ENCODE measurements at regions not wholly inside any gene's neighbourhood (a gene's known extent, or its start where the extent isn't known, plus 50 kb on each side); places are given as distances from the start of the nearest gene placed in this dataset.
"Not testable (repeated sequence)": the region's sequence is repeated elsewhere in the genome, so short reads cannot be mapped to it uniquely, and the experiment has no call there.

- no peak for DNase-seq
These were observed 53.8 kb downstream of the COX7C start for GRCh38 chr5:86671536-86671935.

DNA sequence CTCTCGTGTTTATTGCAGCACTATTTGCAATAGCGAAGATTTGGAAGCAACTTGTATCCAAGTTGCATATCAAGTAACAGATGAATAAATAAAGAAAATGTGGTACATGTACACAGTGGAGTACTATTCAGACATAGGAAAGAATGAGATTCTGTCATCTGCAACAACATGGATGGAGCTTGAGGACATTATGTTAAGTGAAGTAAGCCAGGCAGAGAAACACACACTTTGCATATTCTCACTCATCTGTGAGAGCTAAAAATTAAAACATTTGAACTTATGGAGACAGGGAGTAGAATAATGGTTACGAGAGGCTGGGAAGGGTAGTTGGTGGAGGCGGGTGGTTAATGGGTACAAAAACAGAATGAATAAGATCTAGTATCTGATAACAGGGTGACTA lies 56.3 kb downstream of the COX7C start:
- no peak for DNase-seq

DNA sequence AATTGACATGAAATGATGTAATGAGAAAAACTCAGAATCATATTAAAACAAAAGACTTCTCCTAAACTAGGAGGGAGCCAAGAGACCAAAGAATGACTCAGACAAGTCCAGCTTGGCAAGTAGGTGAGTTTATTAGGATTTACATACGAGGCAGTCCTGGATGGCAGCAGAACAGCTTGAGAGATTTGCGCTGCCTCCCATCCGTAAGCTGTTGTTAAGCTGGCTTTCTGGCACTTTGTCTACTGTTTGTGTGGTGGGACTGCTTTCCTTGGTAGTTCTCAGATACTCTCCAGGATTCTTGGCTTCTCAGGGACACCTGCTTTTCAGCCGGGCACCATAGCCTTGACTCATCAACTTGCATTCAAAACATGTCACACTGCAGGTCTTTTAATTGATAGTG lies 57.6 kb downstream of the COX7C start:
- no peak for DNase-seq

DNA sequence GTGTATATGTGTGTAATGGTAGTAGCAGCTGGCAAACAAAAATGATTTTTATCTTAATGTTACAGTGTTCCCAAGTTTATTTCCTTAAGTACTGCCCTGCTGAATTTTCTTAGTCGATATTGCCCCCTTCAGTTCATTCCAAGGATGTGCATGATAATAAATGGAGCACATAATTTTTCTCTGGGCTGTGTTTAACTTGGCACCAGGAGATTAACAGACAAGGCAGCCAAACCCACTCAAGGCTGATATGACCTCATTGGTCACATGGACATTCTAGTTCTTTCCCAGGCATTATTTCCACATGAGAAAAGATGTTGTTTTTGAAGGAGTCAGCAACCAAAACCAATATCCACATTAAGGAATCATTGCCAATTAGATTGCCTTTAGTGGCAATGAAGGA lies 61.8 kb downstream of the COX7C start:
- peak; percentile 73 for DNase-seq

GRCh38 chr5:86679949-86680348 lies 62.2 kb downstream of the COX7C start:
- DNase-seq, result no peak

DNA sequence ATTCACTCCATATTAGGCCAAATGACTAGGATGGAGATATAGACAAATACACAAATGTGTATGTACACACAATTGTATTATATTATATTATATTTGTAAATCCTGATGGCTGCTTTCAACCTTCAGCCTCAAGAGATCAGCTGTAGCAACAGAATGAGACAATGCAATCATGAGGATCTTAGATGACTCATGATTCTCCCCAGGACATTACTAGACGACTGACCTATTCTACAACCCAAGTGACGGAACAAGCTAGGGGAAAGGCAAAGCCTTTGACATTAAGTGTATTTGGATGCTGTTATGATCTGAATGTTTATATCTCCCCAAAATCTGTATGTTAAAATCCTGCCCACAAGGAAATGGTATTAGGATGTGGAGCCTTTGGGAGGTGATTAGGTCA lies 66.5 kb downstream of the COX7C start:
- DNase-seq, result no peak

- no peak for DNase-seq
These were observed 68.3 kb downstream of the COX7C start for GRCh38 chr5:86686046-86686445.

DNA sequence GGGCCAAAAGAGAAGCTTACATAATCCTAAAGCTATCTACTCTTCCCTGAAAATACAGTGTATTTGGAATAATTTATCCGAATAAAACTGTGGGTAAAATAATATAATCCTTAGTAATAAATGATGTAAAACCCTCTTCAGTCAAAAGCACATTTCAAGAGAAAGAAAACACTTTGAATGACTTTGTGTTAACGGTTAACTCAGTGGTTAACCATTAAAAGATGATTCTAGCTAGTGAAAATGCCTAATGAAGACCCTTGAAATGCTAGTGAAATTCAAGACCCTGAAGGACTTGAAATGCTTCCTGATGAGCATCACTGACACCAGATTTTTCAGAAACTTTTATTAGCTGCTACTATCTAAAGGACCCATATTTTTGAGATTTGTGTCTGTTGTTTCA lies 70.7 kb downstream of the COX7C start:
- no peak for DNase-seq

DNA sequence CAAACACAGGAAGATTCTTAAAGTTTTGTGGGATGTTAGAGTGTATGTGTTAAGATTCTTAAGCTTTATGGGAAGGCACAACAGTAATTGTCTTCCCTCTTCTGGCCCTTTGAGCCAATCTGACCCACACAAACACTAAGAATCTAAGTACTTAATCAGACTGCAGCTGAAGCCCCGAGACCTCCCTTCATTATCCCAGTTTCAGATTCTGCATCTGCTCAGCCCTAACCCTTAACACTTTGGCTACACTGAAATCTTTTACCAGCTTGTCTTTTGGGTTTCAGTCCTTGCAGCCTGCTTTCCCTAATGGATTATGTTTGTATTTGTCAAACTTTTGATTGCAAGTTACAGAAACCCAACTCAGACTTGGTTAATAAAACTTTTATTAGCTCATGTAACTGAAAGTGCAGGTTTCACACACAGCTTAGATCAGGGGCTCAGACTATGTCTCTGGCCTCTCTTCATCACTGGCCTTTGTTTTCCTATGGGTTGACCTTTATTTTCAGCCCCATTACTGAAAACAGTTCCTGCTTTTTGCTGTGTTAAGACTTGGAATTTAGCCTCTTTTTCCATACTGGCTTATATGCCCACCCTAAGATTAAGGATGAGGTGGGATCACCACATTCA lies 71.5 kb downstream of the COX7C start:
- no peak for DNase-seq

DNA sequence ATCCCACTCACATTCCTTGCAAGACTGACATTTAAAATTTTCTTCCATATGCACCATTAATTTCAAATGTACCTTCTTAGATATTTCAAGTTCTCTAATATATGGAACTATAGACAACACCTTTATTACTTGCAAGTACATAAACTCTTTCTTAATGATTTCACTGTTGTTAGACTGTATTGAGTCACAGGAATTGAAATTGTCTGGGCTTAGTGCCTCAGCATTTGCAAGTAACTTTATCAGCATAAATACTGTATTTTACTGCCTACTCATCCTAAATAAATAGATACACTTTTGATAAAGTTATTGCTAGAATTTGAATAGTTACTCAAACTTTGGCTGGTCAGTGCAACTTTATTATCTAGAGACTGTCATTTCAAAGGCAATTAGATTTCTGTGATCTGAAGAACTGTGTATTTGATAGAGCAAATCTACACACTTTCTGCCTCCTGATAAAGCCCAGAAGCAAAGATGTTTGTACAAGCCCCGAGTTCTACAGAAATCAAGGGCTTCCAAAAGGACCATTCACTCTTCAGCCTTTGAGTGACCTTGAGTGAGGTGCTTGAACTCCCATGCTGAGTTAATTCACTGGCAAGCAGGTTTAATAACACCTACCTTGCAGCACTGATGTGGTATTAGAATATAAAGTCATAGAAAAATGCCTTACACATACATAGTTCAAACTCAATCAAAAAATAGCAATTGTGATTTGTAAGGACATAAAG lies 91.6 kb downstream of the COX7C start:
- no peak for DNase-seq

GRCh38 chr5:86716121-86716520 lies 98.4 kb downstream of the COX7C start:
- DNase-seq, result no peak

- DNase-seq, result not testable (repeated sequence)
These were observed 113.8 kb downstream of the COX7C start for GRCh38 chr5:86731319-86732117.

DNA sequence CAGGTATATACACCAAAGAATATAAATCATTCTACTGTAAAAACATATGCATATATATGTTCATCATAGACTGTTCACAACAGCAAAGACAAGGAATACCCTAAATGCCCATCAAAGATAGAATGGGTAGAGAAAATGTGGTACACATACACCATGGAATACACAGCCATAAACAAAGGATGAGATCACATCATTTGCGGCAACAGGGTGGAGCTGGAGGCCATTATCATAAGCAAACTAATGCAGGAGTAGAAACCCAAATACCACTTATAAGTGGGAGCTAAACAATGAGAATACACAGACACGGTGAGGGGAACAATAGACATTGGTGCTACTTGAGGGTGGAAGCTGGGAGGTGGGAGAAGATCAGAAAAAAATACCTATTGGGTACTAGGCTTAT lies 117.6 kb downstream of the COX7C start:
- no peak for DNase-seq

- DNase-seq, result no peak
These were observed 119.8 kb downstream of the COX7C start for GRCh38 chr5:86737579-86737978.

DNA sequence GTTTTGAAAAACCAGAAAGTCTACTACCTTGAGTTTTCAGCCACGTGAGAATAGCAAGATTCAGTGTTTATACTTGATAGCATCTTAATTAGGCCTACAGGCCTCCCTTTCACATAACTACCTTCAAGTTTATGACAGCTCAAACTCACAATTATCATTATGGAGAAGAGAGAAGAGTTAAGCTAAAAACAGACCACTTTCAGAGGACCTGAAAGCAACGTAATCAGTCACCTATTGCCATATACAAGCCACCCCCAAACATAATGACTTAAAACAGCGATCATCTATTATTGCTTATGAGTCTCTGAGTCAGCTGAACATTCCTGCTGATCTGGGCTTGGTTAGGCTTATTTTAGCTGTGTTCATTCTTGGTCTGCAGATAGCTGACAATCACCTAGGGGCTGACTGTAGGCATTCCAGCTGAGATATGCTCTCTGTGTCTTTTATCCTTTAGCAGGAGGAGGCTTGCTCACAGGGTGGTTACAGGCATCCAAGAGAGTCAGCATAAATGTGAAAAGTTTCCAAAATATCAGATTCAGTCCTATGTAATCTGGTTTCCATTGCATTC lies 130.9 kb downstream of the COX7C start:
- no peak for DNase-seq

- DNase-seq, result no peak
These were observed 132.1 kb downstream of the COX7C start for GRCh38 chr5:86749841-86750240.

DNA sequence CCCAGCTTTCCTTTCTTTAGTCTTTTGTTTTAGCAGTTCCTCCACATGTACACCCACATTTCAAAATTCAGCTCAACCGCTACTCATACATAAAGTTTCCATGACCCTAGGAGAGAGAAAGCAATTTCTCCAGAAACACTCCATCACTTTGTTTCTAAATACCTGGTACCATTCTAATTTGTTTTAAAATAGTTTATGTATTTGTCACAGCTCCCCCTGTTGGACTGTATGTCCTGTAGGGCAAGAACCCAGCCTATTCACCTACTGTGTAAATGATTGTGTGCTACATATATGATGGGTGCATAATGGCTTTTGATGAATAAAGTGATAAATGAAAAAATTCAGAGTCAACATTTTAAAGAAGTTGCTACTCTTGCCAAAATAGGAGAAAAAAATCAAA lies 139.1 kb downstream of the COX7C start:
- DNase-seq, result no peak

DNA sequence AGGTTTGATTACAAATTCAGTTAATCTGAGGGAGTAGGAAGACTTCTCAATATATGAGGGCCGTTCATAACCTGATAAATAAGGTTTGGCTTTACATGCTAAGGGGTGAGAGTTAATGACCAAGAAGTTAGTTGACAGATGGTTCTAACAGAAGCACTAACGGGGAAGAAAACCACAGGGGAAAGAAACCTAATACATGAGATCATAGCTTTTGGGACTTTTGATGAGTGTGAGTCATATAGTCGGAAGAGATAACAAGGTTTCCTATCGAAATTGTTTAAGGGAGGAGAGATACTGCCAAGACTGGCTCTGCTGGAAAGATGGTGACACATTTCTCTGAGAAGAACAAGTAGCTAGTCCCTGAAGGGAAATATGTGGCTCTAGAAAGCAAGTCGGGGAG lies 140.1 kb downstream of the COX7C start:
- DNase-seq, result no peak

DNA sequence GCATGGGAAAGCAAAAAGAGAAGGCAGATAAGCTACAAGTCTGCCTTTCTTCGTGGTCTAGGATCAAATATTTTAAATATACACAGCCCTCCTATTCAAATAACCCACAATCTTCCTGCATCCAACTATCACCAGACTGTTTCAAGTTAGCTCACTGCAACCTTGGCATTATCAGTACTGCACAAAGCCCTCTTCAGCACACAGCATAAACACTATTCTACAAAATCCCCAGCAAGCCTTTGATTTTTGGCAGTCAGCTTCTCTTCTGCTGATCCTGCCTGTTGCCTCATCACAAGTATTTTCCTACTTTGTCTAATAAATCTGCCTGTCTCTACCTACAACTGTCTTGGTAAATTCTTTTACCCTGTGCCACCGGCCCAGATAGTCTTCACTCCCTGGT lies 142.9 kb downstream of the COX7C start:
- DNase-seq, result no peak

DNA sequence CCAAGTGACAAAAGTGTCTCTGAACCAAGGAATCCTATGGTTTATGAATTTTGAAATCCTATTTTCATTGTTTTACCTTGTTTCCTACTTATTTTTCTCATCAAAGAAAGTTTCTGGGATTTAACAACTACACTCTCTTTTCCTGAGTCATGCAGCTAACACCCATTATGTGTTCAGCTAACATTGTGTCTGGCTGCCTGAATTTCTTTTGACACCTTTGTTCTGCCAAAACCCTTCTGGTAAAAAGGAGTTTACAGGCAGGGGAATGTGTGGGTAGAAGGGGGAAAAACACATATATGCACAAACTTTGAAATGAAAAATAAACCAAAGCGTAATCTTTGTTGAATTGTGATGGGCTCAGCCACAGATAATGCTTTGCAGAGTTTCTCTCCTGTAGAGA lies 146.2 kb downstream of the COX7C start:
- no peak for DNase-seq

DNA sequence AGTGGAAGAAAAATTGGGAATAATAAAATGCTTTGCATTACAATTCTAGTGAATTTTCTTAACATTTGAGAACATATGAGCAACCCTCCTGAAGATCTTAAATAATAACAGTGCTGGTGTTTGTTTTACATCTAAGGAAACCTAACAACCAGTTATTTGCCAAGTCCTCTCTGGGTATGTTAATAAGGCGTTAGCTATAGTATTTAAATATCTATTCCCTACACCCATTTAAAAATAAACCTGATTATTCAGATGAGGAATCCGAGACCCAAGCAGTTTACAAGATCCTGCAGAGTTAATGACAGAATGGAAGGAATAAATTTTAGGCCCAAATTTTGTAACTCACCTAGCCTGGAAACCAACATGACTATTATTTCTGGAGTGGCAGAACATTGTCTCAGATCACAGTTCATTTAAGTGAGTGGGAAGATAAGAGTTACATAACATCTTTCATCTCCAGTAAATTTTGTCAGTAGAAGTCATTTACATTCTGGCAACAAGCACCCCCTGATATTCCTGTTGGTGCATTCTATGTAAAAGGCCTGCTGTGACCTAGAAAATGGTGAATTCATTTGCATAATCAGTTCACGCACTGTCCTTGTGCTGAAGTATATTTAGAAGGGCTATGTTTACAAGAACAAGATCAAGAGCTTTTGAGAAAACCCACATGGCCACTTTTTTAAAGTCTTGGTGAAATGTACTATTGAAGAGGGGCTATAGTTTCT lies 148.2 kb downstream of the COX7C start:
- no peak for DNase-seq

GRCh38 chr5:86768699-86769202 lies 151.0 kb downstream of the COX7C start:
- DNase-seq, result no peak

- DNase-seq, result no peak
These were observed 162.3 kb downstream of the COX7C start for GRCh38 chr5:86780018-86780417.
